ENCODE measurements at regions not wholly inside any gene's neighbourhood (a gene's known extent, or its start where the extent isn't known, plus 50 kb on each side); places are given as distances from the start of the nearest gene placed in this dataset.

GRCh38 chr5:8956659-8957058, 589.2 kb downstream of the SEMA5A start:
- Histone ChIP-seq H3K4me2 (ENCODE audit: low read length) (no peak overlapping the region), H3K27me3 (ENCODE audit: low read depth, low read length) (peaks cover 19% of the 10 kb centered on the region), H3K9ac (ENCODE audit: low read length) (no peak overlapping the region), H3K27ac (ENCODE audit: low read length) (no peak overlapping the region), H4K20me1 (ENCODE audit: insufficient read depth, low read length) (no peaks in the 10 kb centered on the region), H3K79me2 (ENCODE audit: low read length) (no peaks in the 10 kb centered on the region), H3K4me1 (ENCODE audit: low read length) (no peaks in the 10 kb centered on the region), H2AFZ (ENCODE audit: low read depth, low read length) (no peak overlapping the region), H3K4me3 (ENCODE audit: low read length) (no peak overlapping the region), H3K36me3 (replicated peaks; ENCODE audit: low read depth, low read length) (no peaks in the 10 kb centered on the region), H3K9me3 (ENCODE audit: insufficient read depth, low read length) (no peaks in the 10 kb centered on the region)
- TF ChIP-seq EZH2phosphoT487 (IDR thresholded peaks at IDR 0.05; ENCODE audit: low read depth), result no peak
- TF ChIP-seq, protein P1, sequence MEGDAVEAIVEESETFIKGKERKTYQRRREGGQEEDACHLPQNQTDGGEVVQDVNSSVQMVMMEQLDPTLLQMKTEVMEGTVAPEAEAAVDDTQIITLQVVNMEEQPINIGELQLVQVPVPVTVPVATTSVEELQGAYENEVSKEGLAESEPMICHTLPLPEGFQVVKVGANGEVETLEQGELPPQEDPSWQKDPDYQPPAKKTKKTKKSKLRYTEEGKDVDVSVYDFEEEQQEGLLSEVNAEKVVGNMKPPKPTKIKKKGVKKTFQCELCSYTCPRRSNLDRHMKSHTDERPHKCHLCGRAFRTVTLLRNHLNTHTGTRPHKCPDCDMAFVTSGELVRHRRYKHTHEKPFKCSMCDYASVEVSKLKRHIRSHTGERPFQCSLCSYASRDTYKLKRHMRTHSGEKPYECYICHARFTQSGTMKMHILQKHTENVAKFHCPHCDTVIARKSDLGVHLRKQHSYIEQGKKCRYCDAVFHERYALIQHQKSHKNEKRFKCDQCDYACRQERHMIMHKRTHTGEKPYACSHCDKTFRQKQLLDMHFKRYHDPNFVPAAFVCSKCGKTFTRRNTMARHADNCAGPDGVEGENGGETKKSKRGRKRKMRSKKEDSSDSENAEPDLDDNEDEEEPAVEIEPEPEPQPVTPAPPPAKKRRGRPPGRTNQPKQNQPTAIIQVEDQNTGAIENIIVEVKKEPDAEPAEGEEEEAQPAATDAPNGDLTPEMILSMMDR (IDR thresholded peaks at IDR 0.05; ENCODE audit: low read depth, low read length), result no peak

GRCh38 chr5:8958602-8959001, 587.3 kb downstream of the SEMA5A start:
- H3K9me3 ChIP-seq (ENCODE audit: insufficient read depth, low read length), result no peaks in the 10 kb centered on the region
- H3K27ac ChIP-seq (ENCODE audit: low read length), result no peak overlapping the region

DNA sequence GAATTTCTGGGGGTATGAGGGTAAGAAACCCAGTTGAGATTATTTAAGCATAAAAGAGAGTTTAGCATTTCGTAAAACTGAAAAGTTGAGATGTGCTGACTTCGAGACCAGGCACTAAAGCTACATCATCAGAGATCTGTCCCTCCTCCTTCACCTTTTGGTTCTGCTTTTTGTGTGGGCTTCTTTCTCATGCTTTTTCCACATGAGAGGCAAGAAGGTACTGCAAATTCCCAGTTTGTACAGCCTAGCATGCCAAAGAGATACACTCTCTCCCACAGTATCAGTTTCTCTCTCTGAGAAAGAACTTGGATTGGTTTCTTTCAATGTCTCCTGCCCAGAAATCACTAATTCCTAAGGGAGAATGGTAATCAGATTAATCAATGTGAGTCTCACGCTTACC, 584.7 kb downstream of the SEMA5A start:
- H3K4me2 ChIP-seq (ENCODE audit: low read length), result no peak overlapping the region
- no peak overlapping the region for H3K27ac ChIP-seq (ENCODE audit: low read length)
- H3K27me3 ChIP-seq (ENCODE audit: low read depth, low read length), result 0 out of 2 replicates have a peak, but pooled peaks cover 2% of the 10 kb centered on the region
- H4K20me1 ChIP-seq (ENCODE audit: insufficient read depth, low read length), result no peaks in the 10 kb centered on the region
- TF ChIP-seq, protein P1 (IDR thresholded peaks at IDR 0.05; ENCODE audit: low read depth, low read length), result no peak
- no peak for TF ChIP-seq EZH2phosphoT487 (IDR thresholded peaks at IDR 0.05; ENCODE audit: low read depth)
- no peak overlapping the region for H3K4me3 ChIP-seq (ENCODE audit: low read length)
- no peak overlapping the region for H3K9ac ChIP-seq (ENCODE audit: low read length)
- H3K9me3 ChIP-seq (ENCODE audit: insufficient read depth, low read length), result no peaks in the 10 kb centered on the region
- no peaks in the 10 kb centered on the region for H3K4me1 ChIP-seq (ENCODE audit: low read length)
- no peaks in the 10 kb centered on the region for H3K36me3 ChIP-seq (replicated peaks; ENCODE audit: low read depth, low read length)
- no peaks in the 10 kb centered on the region for H3K79me2 ChIP-seq (ENCODE audit: low read length)
- H2AFZ ChIP-seq (ENCODE audit: low read depth, low read length), result no peak overlapping the region

More at GRCh38 chr5:8958602-8959001, 587.3 kb downstream of the SEMA5A start:
- Histone ChIP-seq H3K4me3 (ENCODE audit: low read length) (no peak overlapping the region), H3K4me1 (ENCODE audit: low read length) (no peaks in the 10 kb centered on the region), H2AFZ (ENCODE audit: low read depth, low read length) (no peak overlapping the region), H3K4me2 (ENCODE audit: low read length) (no peak overlapping the region), H3K79me2 (ENCODE audit: low read length) (no peaks in the 10 kb centered on the region), H4K20me1 (ENCODE audit: insufficient read depth, low read length) (no peaks in the 10 kb centered on the region), H3K9ac (ENCODE audit: low read length) (no peak overlapping the region), H3K27me3 (ENCODE audit: low read depth, low read length) (peaks cover 8% of the 10 kb centered on the region; the same call in 1 of the 2 replicates), H3K36me3 (replicated peaks; ENCODE audit: low read depth, low read length) (no peaks in the 10 kb centered on the region)
- TF ChIP-seq, protein P1 (IDR thresholded peaks at IDR 0.05; ENCODE audit: low read depth, low read length), result no peak
- no peak for TF ChIP-seq EZH2phosphoT487 (IDR thresholded peaks at IDR 0.05; ENCODE audit: low read depth)

- H3K9ac ChIP-seq (ENCODE audit: low read length), result no peak overlapping the region
- no peaks in the 10 kb centered on the region for H3K27me3 ChIP-seq (ENCODE audit: low read depth, low read length)
- H2AFZ ChIP-seq (ENCODE audit: low read depth, low read length), result no peak overlapping the region
- TF ChIP-seq, protein P1 (IDR thresholded peaks at IDR 0.05; ENCODE audit: low read depth, low read length), result no peak
- TF ChIP-seq EZH2phosphoT487 (IDR thresholded peaks at IDR 0.05; ENCODE audit: low read depth), result no peak
- no peaks in the 10 kb centered on the region for H3K36me3 ChIP-seq (replicated peaks; ENCODE audit: low read depth, low read length)
- H3K4me1 ChIP-seq (ENCODE audit: low read length), result no peaks in the 10 kb centered on the region
- H4K20me1 ChIP-seq (ENCODE audit: insufficient read depth, low read length), result no peaks in the 10 kb centered on the region
- H3K27ac ChIP-seq (ENCODE audit: low read length), result no peak overlapping the region
- H3K9me3 ChIP-seq (ENCODE audit: insufficient read depth, low read length), result no peaks in the 10 kb centered on the region
- no peaks in the 10 kb centered on the region for H3K79me2 ChIP-seq (ENCODE audit: low read length)
- no peak overlapping the region for H3K4me3 ChIP-seq (ENCODE audit: low read length)
- H3K4me2 ChIP-seq (ENCODE audit: low read length), result no peak overlapping the region
Observed at GRCh38 chr5:8961956-8962355, 583.9 kb downstream of the SEMA5A start.
